ENCODE measurements at regions not wholly inside any gene's neighbourhood (a gene's known extent, or its start where the extent isn't known, plus 50 kb on each side); places are given as distances from the start of the nearest gene placed in this dataset.

- no peaks in the 10 kb centered on the region for H3K36me3 ChIP-seq
- peaks cover 0 to 3% (median 0%) of the 10 kb centered on the region in 4 donors for H3K9me3 ChIP-seq
- H3K4me1 ChIP-seq: no peaks in the 10 kb centered on the region
- no peak overlapping the region for H3K27ac ChIP-seq
- intact Hi-C loops (cut with DNase I; ENCODE audit: low total_unique reads): no loop called here
- no peaks in the 10 kb centered on the region for H3K27me3 ChIP-seq
- TF ChIP-seq EP300 (IDR thresholded peaks at IDR 0.05) (no peak), POLR2AphosphoS5 (IDR thresholded peaks at IDR 0.05) (no peak), CTCF (IDR thresholded peaks at IDR 0.05) (no peak), POLR2A (IDR thresholded peaks at IDR 0.05) (no peak)
- no peak overlapping the region for H3K4me3 ChIP-seq
- DNase-seq: no peak
- WGBS, 5 donors: 45 to 66% (median 60%) methylated on average over 3 of the region's 3 CpGs
Observed at GRCh38 chr18:45222180-45222579, 393.1 kb upstream of the SLC14A2 start.

DNA sequence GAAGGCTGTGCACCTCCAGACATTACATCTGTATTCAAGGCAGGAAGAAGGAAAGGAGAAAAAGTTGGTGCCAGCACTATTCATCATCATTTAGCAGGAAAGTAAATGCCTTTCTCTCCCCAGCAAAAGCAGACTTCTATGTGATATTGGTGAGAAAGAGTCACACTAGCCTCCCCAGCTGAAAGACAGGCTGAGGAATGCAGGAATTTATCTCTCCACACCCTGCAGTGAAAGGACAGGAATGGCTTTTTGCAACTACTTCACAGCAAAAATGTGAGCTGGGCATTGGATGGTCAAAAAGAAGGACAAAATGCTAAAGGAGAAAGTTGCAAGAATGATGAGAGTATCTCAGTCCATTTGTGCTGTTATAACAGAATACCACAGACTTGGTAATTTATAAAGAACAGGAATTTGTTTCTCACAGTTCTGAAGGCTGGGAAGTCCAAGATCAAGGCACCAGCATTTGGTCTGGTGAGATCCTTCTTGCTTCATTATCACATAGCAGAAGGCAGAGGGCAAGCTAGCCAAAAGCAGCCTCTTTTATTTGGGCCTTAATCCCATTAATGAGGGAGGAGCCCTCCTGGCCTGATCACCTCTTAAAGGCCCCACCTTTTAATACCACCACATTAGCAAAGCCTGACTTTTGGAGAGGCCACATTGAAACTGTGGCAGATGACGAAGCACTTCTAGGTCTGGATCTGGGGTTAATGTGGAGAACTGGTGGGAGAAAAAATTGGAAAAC lies 388.1 kb upstream of the SLC14A2 start:
- peaks cover 0 to 7% (median 0%) of the 10 kb centered on the region in 4 donors for H3K9me3 ChIP-seq
- H3K4me1 ChIP-seq: no peaks in the 10 kb centered on the region
- WGBS, 5 donors: 79 to 96% (median 88%) methylated on average over 1 of the region's 1 CpG
- no peaks in the 10 kb centered on the region for H3K27me3 ChIP-seq
- no peak for DNase-seq
- no peak for TF ChIP-seq POLR2AphosphoS5 (IDR thresholded peaks at IDR 0.05)
- TF ChIP-seq POLR2A (IDR thresholded peaks at IDR 0.05): no peak
- TF ChIP-seq EP300 (IDR thresholded peaks at IDR 0.05): no peak
- TF ChIP-seq CTCF (IDR thresholded peaks at IDR 0.05): no peak
- intact Hi-C loops (cut with DNase I; ENCODE audit: low total_unique reads): no loop called here
- no peak overlapping the region for H3K27ac ChIP-seq
- no peak overlapping the region for H3K4me3 ChIP-seq
- H3K36me3 ChIP-seq: no peaks in the 10 kb centered on the region

- Histone ChIP-seq H3K27ac (no peak overlapping the region), H3K4me3 (no peak overlapping the region), H3K4me1 (no peaks in the 10 kb centered on the region), H3K27me3 (no peaks in the 10 kb centered on the region), H3K9me3 (peaks cover 0 to 7% (median 0%) of the 10 kb centered on the region in 4 donors), H3K36me3 (no peaks in the 10 kb centered on the region)
- no peak for DNase-seq
- no peak for TF ChIP-seq POLR2AphosphoS5 (IDR thresholded peaks at IDR 0.05)
- TF ChIP-seq EP300 (IDR thresholded peaks at IDR 0.05): no peak
- no peak for TF ChIP-seq CTCF (IDR thresholded peaks at IDR 0.05)
- no peak for TF ChIP-seq POLR2A (IDR thresholded peaks at IDR 0.05)
- 77 to 86% (median 83%) methylated on average over 7 of the region's 7 CpGs for WGBS, 5 donors
- intact Hi-C loops (cut with DNase I; ENCODE audit: low total_unique reads): no loop called here
Observed at GRCh38 chr18:45228796-45229388, 386.4 kb upstream of the SLC14A2 start.

GRCh38 chr18:45231617-45232016 lies 383.7 kb upstream of the SLC14A2 start:
- WGBS, 5 donors: 90 to 100% (median 93%) methylated on average over 1 of the region's 1 CpG

More at GRCh38 chr18:45231617-45232016, 383.7 kb upstream of the SLC14A2 start:
- H3K27me3 ChIP-seq: no peaks in the 10 kb centered on the region
- peaks cover 0 to 7% (median 0%) of the 10 kb centered on the region in 4 donors for H3K9me3 ChIP-seq
- no peaks in the 10 kb centered on the region for H3K36me3 ChIP-seq
- DNase-seq: no peak
- H3K4me3 ChIP-seq: no peak overlapping the region
- intact Hi-C loops (cut with DNase I; ENCODE audit: low total_unique reads): no loop called here
- no peak for TF ChIP-seq POLR2AphosphoS5 (IDR thresholded peaks at IDR 0.05)
- TF ChIP-seq CTCF (IDR thresholded peaks at IDR 0.05): no peak
- no peak for TF ChIP-seq POLR2A (IDR thresholded peaks at IDR 0.05)
- TF ChIP-seq EP300 (IDR thresholded peaks at IDR 0.05): no peak
- no peaks in the 10 kb centered on the region for H3K4me1 ChIP-seq
- H3K27ac ChIP-seq: no peak overlapping the region

All from stomach (tissue), 8 donors.